Liver (tissue), 8 donors: ENCODE measurements at regions not wholly inside any gene's neighbourhood (a gene's known extent, or its start where the extent isn't known, plus 50 kb on each side); places are given as distances from the start of the nearest gene placed in this dataset.
A peak's percentile ranks its signal among the peaks of the same experiment; 100 is the strongest.

ENCODE experiments used
- DNase-seq: peaks from one replicate; pipeline ENCODE4 v3.0.0-alpha.2; 2017; ENCODE audit warnings: low spot score
- H3K27ac ChIP-seq, 2 donors: one replicate each; pipeline ENCODE4 v1.7.0; 2013; ENCODE audit warnings: inconsistent platforms in 2 of 2, low read length in 2 of 2, control low read depth in 1 of 2, low read depth in 1 of 2, mild to moderate bottlenecking in 1 of 2
- H3K27me3 ChIP-seq, 4 donors: one replicate each; pipeline versions ENCODE4 v1.6.1 to v1.7.0; 2013; ENCODE audit warnings: low read length in 3 of 4, inconsistent platforms in 1 of 4, mild to moderate bottlenecking in 1 of 4, moderate library complexity in 1 of 4; ENCODE audit not compliant: control insufficient read depth in 4 of 4, insufficient read depth in 4 of 4
- H3K36me3 ChIP-seq, 4 donors: one replicate each; pipeline versions ENCODE4 v1.6.1 to v1.7.0; 2013; ENCODE audit warnings: low read length in 3 of 4, mild to moderate bottlenecking in 3 of 4, low read depth in 1 of 4, moderate library complexity in 1 of 4; ENCODE audit not compliant: control insufficient read depth in 4 of 4, insufficient read depth in 3 of 4
- H3K4me1 ChIP-seq, 4 donors: one replicate each; pipeline versions ENCODE4 v1.6.1 to v1.7.0; 2013; ENCODE audit warnings: low read length in 3 of 4, mild to moderate bottlenecking in 3 of 4, moderate library complexity in 1 of 4; ENCODE audit not compliant: control insufficient read depth in 4 of 4, insufficient read depth in 4 of 4
- H3K4me3 ChIP-seq, 3 donors: one replicate each; pipeline versions ENCODE4 v1.6.1 to v1.7.0; 2013; ENCODE audit warnings: low read length in 3 of 3, control low read depth in 1 of 3, low read depth in 1 of 3, mild to moderate bottlenecking in 1 of 3
- H3K9ac ChIP-seq, 2 donors: one replicate each; pipeline ENCODE4 v1.7.0; 2013; ENCODE audit warnings: low read length in 2 of 2, mild to moderate bottlenecking in 2 of 2, moderate library complexity in 2 of 2, control low read depth in 1 of 2, low read depth in 1 of 2
- H3K9me3 ChIP-seq, 4 donors: one replicate each; pipeline versions ENCODE4 v1.6.1 to v1.7.0; 2013; ENCODE audit warnings: low read length in 3 of 4; ENCODE audit not compliant: control insufficient read depth in 4 of 4
- CTCF ChIP-seq: fragments of 150-350 bp; IDR thresholded peaks from 2 replicates; pipeline ENCODE4 v1.5.1; 2017; ENCODE audit warnings: improper control_type of control experiment, low read depth, low read length; ENCODE audit not compliant: missing input control
- FOXA1 ChIP-seq: IDR thresholded peaks from 2 replicates; pipeline ENCODE4 v1.6.1; 2016; ENCODE audit warnings: antibody characterized with exemption
- FOXA2 ChIP-seq: IDR thresholded peaks from 2 replicates; pipeline ENCODE4 v1.6.1; 2016; ENCODE audit warnings: antibody characterized with exemption
- HNF4G ChIP-seq: IDR thresholded peaks from 2 replicates; pipeline ENCODE4 v1.6.1; 2016; ENCODE audit warnings: antibody characterized with exemption
- JUND ChIP-seq, 2 donors: IDR thresholded peaks; 2 replicates each; pipeline ENCODE4 v1.6.1; 2016; ENCODE audit warnings: antibody characterized with exemption in 2 of 2
- RAD21 ChIP-seq, 2 donors: IDR thresholded peaks; 2 replicates each; pipeline ENCODE4 v1.6.1; 2016; ENCODE audit warnings: antibody characterized with exemption in 2 of 2, mild to moderate bottlenecking in 2 of 2
- REST ChIP-seq: IDR thresholded peaks from 2 replicates; pipeline ENCODE4 v1.6.1; 2016; ENCODE audit warnings: antibody characterized with exemption, mild to moderate bottlenecking
- RXRA ChIP-seq, 2 donors: IDR thresholded peaks; 2 replicates each; pipeline ENCODE4 v1.6.1; 2017 to 2018; ENCODE audit warnings: antibody characterized with exemption in 2 of 2, mild to moderate bottlenecking in 1 of 2
- SP1 ChIP-seq: IDR thresholded peaks from 2 replicates; pipeline ENCODE4 v1.6.1; 2018; ENCODE audit warnings: antibody characterized with exemption, mild to moderate bottlenecking
- YY1 ChIP-seq: IDR thresholded peaks from 2 replicates; pipeline ENCODE4 v1.6.1; 2016; ENCODE audit warnings: antibody characterized with exemption, mild to moderate bottlenecking
- ZBTB33 ChIP-seq: IDR thresholded peaks from 2 replicates; pipeline ENCODE4 v1.6.1; 2016; ENCODE audit warnings: antibody characterized with exemption
- WGBS: extraction: QIAGEN DNeasy Blood & Tissue Kit; methylation state at CpG from one replicate; pipeline ENCODE4 v1.1.7; 2013; 5-methylcytosine and 5-hydroxymethylcytosine counted together
- donor health status: healthy.
- donor health status: healthy.
- donor health status: healthy.
- donor health status: healthy.
- donor health status: healthy.

- no peaks in the 10 kb centered on the region for H3K27me3 ChIP-seq
- no peaks in the 10 kb centered on the region for H3K9me3 ChIP-seq
- H3K36me3 ChIP-seq = no peaks in the 10 kb centered on the region
- no peak for DNase-seq
- TF ChIP-seq ZBTB33 (no peak), RXRA (IDR thresholded peaks at IDR 0.05) (no peak), RAD21 (IDR thresholded peaks at IDR 0.05) (peak in 1 of 2 donors; percentile 24), JUND (IDR thresholded peaks at IDR 0.05) (no peak), YY1 (no peak)
- no peak overlapping the region for H3K4me3 ChIP-seq
- no peak overlapping the region for H3K9ac ChIP-seq
- 99% methylated on average over 1 of the region's 1 CpG for WGBS
- no peak overlapping the region for H3K27ac ChIP-seq
- H3K4me1 ChIP-seq = peaks cover 0 to 3% (median under 1%) of the 10 kb centered on the region in 4 donors
Measured at GRCh38 chr7:115137816-115138215, 215.9 kb downstream of the MDFIC start.

- 90% methylated on average over 3 of the region's 3 CpGs for WGBS
- no peak for TF ChIP-seq FOXA2
- TF ChIP-seq SP1 = no peak
- no peak for TF ChIP-seq HNF4G
- TF ChIP-seq JUND (IDR thresholded peaks at IDR 0.05) = no peak
- no peak for TF ChIP-seq REST
- no peak for TF ChIP-seq FOXA1
- TF ChIP-seq YY1 = no peak
- no peak for TF ChIP-seq CTCF
- TF ChIP-seq RXRA (IDR thresholded peaks at IDR 0.05) = no peak
- TF ChIP-seq RAD21 (IDR thresholded peaks at IDR 0.05) = no peak
- Histone ChIP-seq H3K9ac (no peak overlapping the region), H3K27me3 (no peaks in the 10 kb centered on the region), H3K9me3 (no peaks in the 10 kb centered on the region), H3K27ac (no peak overlapping the region), H3K4me3 (no peak overlapping the region), H3K36me3 (no peaks in the 10 kb centered on the region), H3K4me1 (peaks cover 0 to 2% (median under 1%) of the 10 kb centered on the region in 4 donors)
- no peak for DNase-seq
Measured at GRCh38 chr7:115136796-115137443, 215.0 kb downstream of the MDFIC start.
